CD4-positive, alpha-beta T cell treated with Interleukin-4 for 1 hour (primary cell): ENCODE measurements at regions not wholly inside any gene's neighbourhood (a gene's known extent, or its start where the extent isn't known, plus 50 kb on each side); places are given as distances from the start of the nearest gene placed in this dataset.
A peak's percentile ranks its signal among the peaks of the same experiment; 100 is the strongest.
"Not testable (repeated sequence)": the region's sequence is repeated elsewhere in the genome, so short reads cannot be mapped to it uniquely, and the experiment has no call there.

Source experiments
- DNase-seq, 2 donors: peaks; one replicate each; pipeline ENCODE4 v3.0.0-alpha.2; 2020 to 2022

- DNase-seq, result no peak
Observed at GRCh38 chrX:84611843-84612636, 109.8 kb upstream of the HDX start.

GRCh38 chrX:84634201-84634782, 132.0 kb upstream of the HDX start:
- DNase-seq, result no peak

GRCh38 chrX:84666086-84666485, 163.8 kb upstream of the HDX start:
- DNase-seq, result no peak

GRCh38 chrX:84690228-84690627, 188.0 kb upstream of the HDX start:
- DNase-seq, result no peak

GRCh38 chrX:84709987-84710386, 207.7 kb upstream of the HDX start:
- no peak for DNase-seq

- no peak for DNase-seq
Observed at GRCh38 chrX:84710611-84711010, 208.4 kb upstream of the HDX start.

GRCh38 chrX:84712621-84713020, 210.4 kb upstream of the HDX start:
- no peak for DNase-seq

GRCh38 chrX:84715315-84715714, 213.1 kb upstream of the HDX start:
- no peak for DNase-seq

GRCh38 chrX:84717343-84717742, 215.1 kb upstream of the HDX start:
- DNase-seq, result no peak

- DNase-seq, result no peak
Observed at GRCh38 chrX:84721416-84721815, 219.2 kb upstream of the HDX start.

GRCh38 chrX:84724576-84724975, 222.3 kb upstream of the HDX start:
- DNase-seq, result no peak

- no peak for DNase-seq
Observed at GRCh38 chrX:84729408-84729807, 227.2 kb upstream of the HDX start.

- peak in 1 of 2 donors; percentile 9 for DNase-seq
Observed at GRCh38 chrX:84729809-84730208, 227.6 kb upstream of the HDX start.

GRCh38 chrX:84735025-84735424, 232.8 kb upstream of the HDX start:
- DNase-seq, result no peak

GRCh38 chrX:84737471-84737871, 235.2 kb upstream of the HDX start:
- no peak for DNase-seq

- no peak for DNase-seq
Observed at GRCh38 chrX:84747516-84747915, 245.3 kb upstream of the HDX start.

- DNase-seq, result no peak
Observed at GRCh38 chrX:84748965-84749656, 246.9 kb upstream of the HDX start.

- DNase-seq, result no peak
Observed at GRCh38 chrX:84760560-84760959, 243.1 kb upstream of the APOOL start.

- no peak for DNase-seq
Observed at GRCh38 chrX:84796321-84796720, 207.4 kb upstream of the APOOL start.

GRCh38 chrX:84830836-84831235, 172.8 kb upstream of the APOOL start:
- DNase-seq, result no peak

GRCh38 chrX:84846541-84846940, 157.1 kb upstream of the APOOL start:
- DNase-seq, result not testable (repeated sequence)

GRCh38 chrX:84851183-84851582, 152.5 kb upstream of the APOOL start:
- DNase-seq, result not testable (repeated sequence)

GRCh38 chrX:84856791-84857190, 146.9 kb upstream of the APOOL start:
- DNase-seq, result not testable (repeated sequence)

GRCh38 chrX:84858771-84859170, 144.9 kb upstream of the APOOL start:
- DNase-seq, result not testable (repeated sequence)
